Nucleus accumbens (tissue), 56 donors: ENCODE measurements at regions not wholly inside any gene's neighbourhood (a gene's known extent, or its start where the extent isn't known, plus 50 kb on each side); places are given as distances from the start of the nearest gene placed in this dataset.
"Not testable (repeated sequence)": the region's sequence is repeated elsewhere in the genome, so short reads cannot be mapped to it uniquely, and the experiment has no call there.

Source experiments
- DNase-seq, 56 donors: peaks; one replicate each; lab custom pipeline; 2025; lab: John Stamatoyannopoulos, UW

GRCh38 chr15:47131450-47131849 is 585.9 kb upstream of the SEMA6D start:
- not testable (repeated sequence) for DNase-seq

GRCh38 chr15:47135267-47135666 is 582.0 kb upstream of the SEMA6D start:
- no peak for DNase-seq

- DNase-seq = no peak
Observed at GRCh38 chr15:47136236-47136635, 581.1 kb upstream of the SEMA6D start.

GRCh38 chr15:47139965-47140364 is 577.3 kb upstream of the SEMA6D start:
- no peak for DNase-seq

- no peak for DNase-seq
Observed at GRCh38 chr15:47157827-47158226, 559.5 kb upstream of the SEMA6D start.

- DNase-seq = no peak
Observed at GRCh38 chr15:47158573-47158972, 558.7 kb upstream of the SEMA6D start.

- DNase-seq = no peak
Observed at GRCh38 chr15:47177177-47177576, 540.1 kb upstream of the SEMA6D start.

GRCh38 chr15:47179988-47180387 is 537.3 kb upstream of the SEMA6D start:
- no peak for DNase-seq

GRCh38 chr15:47182818-47183217 is 534.5 kb upstream of the SEMA6D start:
- DNase-seq = no peak

- DNase-seq = peak in 26 of 56 donors; percentile 1 to 46 (median 22)
Observed at GRCh38 chr15:47184003-47184907, 533.0 kb upstream of the SEMA6D start.

- peak in 8 of 56 donors; percentile 2 to 58 (median 28) for DNase-seq
Observed at GRCh38 chr15:47184908-47185801, 532.1 kb upstream of the SEMA6D start.

GRCh38 chr15:47186075-47186474 is 531.2 kb upstream of the SEMA6D start:
- DNase-seq = no peak

- no peak for DNase-seq
Observed at GRCh38 chr15:47188758-47189507, 528.4 kb upstream of the SEMA6D start.

GRCh38 chr15:47194718-47195117 is 522.6 kb upstream of the SEMA6D start:
- DNase-seq = no peak

- DNase-seq = peak in 52 of 56 donors; percentile 2 to 88 (median 56)
Observed at GRCh38 chr15:47196048-47196447, 521.3 kb upstream of the SEMA6D start.

- DNase-seq = no peak
Observed at GRCh38 chr15:47203993-47204392, 513.3 kb upstream of the SEMA6D start.

- DNase-seq = no peak
Observed at GRCh38 chr15:47206358-47206978, 510.8 kb upstream of the SEMA6D start.

- no peak for DNase-seq
Observed at GRCh38 chr15:47209591-47209990, 507.7 kb upstream of the SEMA6D start.

- DNase-seq = peak in 6 of 56 donors; percentile 0 to 12 (median 2)
Observed at GRCh38 chr15:47212222-47213010, 504.9 kb upstream of the SEMA6D start.
